ENCODE measurements at regions not wholly inside any gene's neighbourhood (a gene's known extent, or its start where the extent isn't known, plus 50 kb on each side); places are given as distances from the start of the nearest gene placed in this dataset.

DNA sequence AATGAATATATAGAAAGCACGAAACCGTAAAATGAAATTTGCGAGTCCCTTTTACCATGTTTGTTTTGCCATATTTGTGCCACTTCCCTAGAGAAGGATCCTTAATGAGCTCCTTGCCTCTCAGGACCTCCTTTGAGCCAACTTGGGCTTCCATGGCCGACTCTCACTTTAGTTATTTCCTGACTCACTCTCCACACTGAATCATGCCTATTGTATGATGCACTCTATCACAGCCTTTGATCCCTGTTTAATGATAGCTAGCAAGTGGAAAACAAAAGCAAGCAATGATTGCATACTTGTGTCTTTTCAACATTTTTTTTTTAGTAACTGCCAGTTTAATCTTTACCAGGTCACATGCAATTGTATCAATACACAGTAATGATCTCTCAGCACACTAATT lies 153.2 kb downstream of the CCER1 start:
- no peak overlapping the region for H3K4ac ChIP-seq (ENCODE audit: low read depth, low read length)
- Mint-ChIP-seq H3K27me3 (ENCODE audit: low read depth) (no peaks in the 10 kb centered on the region), H3K9me3 (peaks cover 0 to 5% of the 10 kb centered on the region in 2 experiments; a peak in 3 of 5 replicates), H3K4me1 (no peaks in the 10 kb centered on the region), H3K36me3 (ENCODE audit: insufficient read depth in 1 of 3, low read depth in 3 of 3) (no peaks in the 10 kb centered on the region), H3K27ac (no peak overlapping the region), H3K4me3 (no peak overlapping the region)
- H3K23ac ChIP-seq (ENCODE audit: insufficient read length, low read depth, low read length), result no peak overlapping the region
- no peak overlapping the region for H4K91ac ChIP-seq (ENCODE audit: insufficient read length, low read depth, low read length)
- H2AFZ ChIP-seq (ENCODE audit: low read length), result no peak overlapping the region
- H4K5ac ChIP-seq (ENCODE audit: insufficient read length, low read depth, low read length), result no peak overlapping the region
- no peak overlapping the region for H3K14ac ChIP-seq (ENCODE audit: insufficient read depth, low read length)
- H4K8ac ChIP-seq (replicated peaks; ENCODE audit: insufficient read length, low read depth, low read length), result no peak overlapping the region
- H3K27ac ChIP-seq (ENCODE audit: insufficient read length, low read depth, low read length), result no peak overlapping the region
- H2BK5ac ChIP-seq (ENCODE audit: insufficient read length, low read length), result no peak overlapping the region
- H3K79me1 ChIP-seq (ENCODE audit: insufficient read depth, low read depth, low read length, poor library complexity, severe bottlenecking), result no peaks in the 10 kb centered on the region
- no peak overlapping the region for H2BK20ac ChIP-seq (ENCODE audit: low read depth, low read length, poor library complexity, severe bottlenecking)
- no peak overlapping the region for H2BK15ac ChIP-seq (ENCODE audit: low read depth, low read length)
- WGBS (ENCODE audit: extremely low coverage, insufficient read length, low lambda C conversion rate), result no CpG with 5 or more reads among the region's 4 CpGs
- no peaks in the 10 kb centered on the region for H4K20me1 ChIP-seq (ENCODE audit: control insufficient read depth, insufficient read depth, insufficient read length)
- no peaks in the 10 kb centered on the region for H3K4me1 ChIP-seq (ENCODE audit: insufficient read depth, low read length)
- H3K56ac ChIP-seq (ENCODE audit: insufficient read length, low read depth, low read length), result no peak overlapping the region
- H3K9ac ChIP-seq (ENCODE audit: extremely low read depth, insufficient read length, low read length), result no peak overlapping the region
- H2BK120ac ChIP-seq (ENCODE audit: low read depth, low read length, poor library complexity, severe bottlenecking), result no peak overlapping the region
- H3T11ph ChIP-seq (ENCODE audit: low read length), result no peak overlapping the region
- no peak overlapping the region for H3K4me2 ChIP-seq (ENCODE audit: insufficient read depth, insufficient read length, low read length)
- no peaks in the 10 kb centered on the region for H3K23me2 ChIP-seq (ENCODE audit: insufficient read length, low read depth, low read length, poor library complexity, severe bottlenecking)
- H3K9me3 ChIP-seq (ENCODE audit: control insufficient read depth, low read depth, low read length), result no peaks in the 10 kb centered on the region
- no peak overlapping the region for H3K18ac ChIP-seq (ENCODE audit: insufficient read length, low read depth, low read length)
- H3K79me2 ChIP-seq (ENCODE audit: insufficient read depth, low read length), result no peaks in the 10 kb centered on the region
- H2BK12ac ChIP-seq (ENCODE audit: insufficient read length, low read depth, low read length), result no peak overlapping the region
- DNase-seq, result no peak
- TF ChIP-seq, protein P1, sequence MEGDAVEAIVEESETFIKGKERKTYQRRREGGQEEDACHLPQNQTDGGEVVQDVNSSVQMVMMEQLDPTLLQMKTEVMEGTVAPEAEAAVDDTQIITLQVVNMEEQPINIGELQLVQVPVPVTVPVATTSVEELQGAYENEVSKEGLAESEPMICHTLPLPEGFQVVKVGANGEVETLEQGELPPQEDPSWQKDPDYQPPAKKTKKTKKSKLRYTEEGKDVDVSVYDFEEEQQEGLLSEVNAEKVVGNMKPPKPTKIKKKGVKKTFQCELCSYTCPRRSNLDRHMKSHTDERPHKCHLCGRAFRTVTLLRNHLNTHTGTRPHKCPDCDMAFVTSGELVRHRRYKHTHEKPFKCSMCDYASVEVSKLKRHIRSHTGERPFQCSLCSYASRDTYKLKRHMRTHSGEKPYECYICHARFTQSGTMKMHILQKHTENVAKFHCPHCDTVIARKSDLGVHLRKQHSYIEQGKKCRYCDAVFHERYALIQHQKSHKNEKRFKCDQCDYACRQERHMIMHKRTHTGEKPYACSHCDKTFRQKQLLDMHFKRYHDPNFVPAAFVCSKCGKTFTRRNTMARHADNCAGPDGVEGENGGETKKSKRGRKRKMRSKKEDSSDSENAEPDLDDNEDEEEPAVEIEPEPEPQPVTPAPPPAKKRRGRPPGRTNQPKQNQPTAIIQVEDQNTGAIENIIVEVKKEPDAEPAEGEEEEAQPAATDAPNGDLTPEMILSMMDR (conservative IDR thresholded peaks at IDR 0.05), result no peak
- H2AK5ac ChIP-seq (ENCODE audit: insufficient read length, low read length), result no peak overlapping the region
- H3K27me3 ChIP-seq (ENCODE audit: insufficient read depth, low read length), result no peaks in the 10 kb centered on the region

Data from H9 (cell line).